Progenitor cell of endocrine pancreas (in vitro differentiated cells): ENCODE measurements at regions not wholly inside any gene's neighbourhood (a gene's known extent, or its start where the extent isn't known, plus 50 kb on each side); places are given as distances from the start of the nearest gene placed in this dataset.
A peak's percentile ranks its signal among the peaks of the same experiment; 100 is the strongest.
"Not testable (repeated sequence)": the region's sequence is repeated elsewhere in the genome, so short reads cannot be mapped to it uniquely, and the experiment has no call there.

ENCODE experiments used
- DNase-seq: peaks from one replicate; pipeline ENCODE4 v3.0.0; 2021; ENCODE audit warnings: low spot score; ENCODE audit not compliant: unreplicated experiment
- H3K27ac Mint-ChIP-seq: 2 replicates; pipeline ENCODE4 v1.8.0; 2021; ENCODE audit warnings: mild to moderate bottlenecking, moderate library complexity, mixed read lengths
- H3K27me3 Mint-ChIP-seq: 2 replicates; pipeline ENCODE4 v1.8.0; 2021; ENCODE audit warnings: mixed read lengths
- H3K36me3 Mint-ChIP-seq: 2 replicates; pipeline ENCODE4 v1.8.0; 2022; ENCODE audit warnings: mixed read lengths; ENCODE audit not compliant: insufficient read depth
- H3K4me1 Mint-ChIP-seq: 2 replicates; pipeline ENCODE4 v1.8.0; 2021; ENCODE audit warnings: low read depth, mixed read lengths
- H3K4me3 Mint-ChIP-seq: 2 replicates; pipeline ENCODE4 v1.8.0; 2021; ENCODE audit warnings: low read depth, mild to moderate bottlenecking, moderate library complexity, mixed read lengths
- H3K9me3 Mint-ChIP-seq: 2 replicates; pipeline ENCODE4 v1.8.0; 2021; ENCODE audit warnings: low read depth, mixed read lengths
- TF ChIP-seq, protein P1 (sequence below): fragments of 200-600 bp; sonication (generic); IDR thresholded peaks from one replicate; pipeline ENCODE4 v1.5.0; 2021; ENCODE audit warnings: antibody characterized with exemption, mild to moderate bottlenecking; ENCODE audit not compliant: unreplicated experiment

- Mint-ChIP-seq H3K27me3 (no peaks in the 10 kb centered on the region), H3K4me1 (no peaks in the 10 kb centered on the region), H3K36me3 (no peaks in the 10 kb centered on the region), H3K4me3 (no peak overlapping the region), H3K9me3 (no peaks in the 10 kb centered on the region), H3K27ac (no peak overlapping the region)
- TF ChIP-seq, protein P1, sequence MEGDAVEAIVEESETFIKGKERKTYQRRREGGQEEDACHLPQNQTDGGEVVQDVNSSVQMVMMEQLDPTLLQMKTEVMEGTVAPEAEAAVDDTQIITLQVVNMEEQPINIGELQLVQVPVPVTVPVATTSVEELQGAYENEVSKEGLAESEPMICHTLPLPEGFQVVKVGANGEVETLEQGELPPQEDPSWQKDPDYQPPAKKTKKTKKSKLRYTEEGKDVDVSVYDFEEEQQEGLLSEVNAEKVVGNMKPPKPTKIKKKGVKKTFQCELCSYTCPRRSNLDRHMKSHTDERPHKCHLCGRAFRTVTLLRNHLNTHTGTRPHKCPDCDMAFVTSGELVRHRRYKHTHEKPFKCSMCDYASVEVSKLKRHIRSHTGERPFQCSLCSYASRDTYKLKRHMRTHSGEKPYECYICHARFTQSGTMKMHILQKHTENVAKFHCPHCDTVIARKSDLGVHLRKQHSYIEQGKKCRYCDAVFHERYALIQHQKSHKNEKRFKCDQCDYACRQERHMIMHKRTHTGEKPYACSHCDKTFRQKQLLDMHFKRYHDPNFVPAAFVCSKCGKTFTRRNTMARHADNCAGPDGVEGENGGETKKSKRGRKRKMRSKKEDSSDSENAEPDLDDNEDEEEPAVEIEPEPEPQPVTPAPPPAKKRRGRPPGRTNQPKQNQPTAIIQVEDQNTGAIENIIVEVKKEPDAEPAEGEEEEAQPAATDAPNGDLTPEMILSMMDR: peak; percentile 43
- DNase-seq: no peak
Measured at GRCh38 chrX:8042304-8042703, 115.1 kb upstream of the PNPLA4 start.

GRCh38 chrX:8039711-8040110 lies 112.5 kb upstream of the PNPLA4 start:
- H3K36me3 Mint-ChIP-seq, H3K9me3 Mint-ChIP-seq, H3K4me1 Mint-ChIP-seq: not testable (repeated sequence)

DNA sequence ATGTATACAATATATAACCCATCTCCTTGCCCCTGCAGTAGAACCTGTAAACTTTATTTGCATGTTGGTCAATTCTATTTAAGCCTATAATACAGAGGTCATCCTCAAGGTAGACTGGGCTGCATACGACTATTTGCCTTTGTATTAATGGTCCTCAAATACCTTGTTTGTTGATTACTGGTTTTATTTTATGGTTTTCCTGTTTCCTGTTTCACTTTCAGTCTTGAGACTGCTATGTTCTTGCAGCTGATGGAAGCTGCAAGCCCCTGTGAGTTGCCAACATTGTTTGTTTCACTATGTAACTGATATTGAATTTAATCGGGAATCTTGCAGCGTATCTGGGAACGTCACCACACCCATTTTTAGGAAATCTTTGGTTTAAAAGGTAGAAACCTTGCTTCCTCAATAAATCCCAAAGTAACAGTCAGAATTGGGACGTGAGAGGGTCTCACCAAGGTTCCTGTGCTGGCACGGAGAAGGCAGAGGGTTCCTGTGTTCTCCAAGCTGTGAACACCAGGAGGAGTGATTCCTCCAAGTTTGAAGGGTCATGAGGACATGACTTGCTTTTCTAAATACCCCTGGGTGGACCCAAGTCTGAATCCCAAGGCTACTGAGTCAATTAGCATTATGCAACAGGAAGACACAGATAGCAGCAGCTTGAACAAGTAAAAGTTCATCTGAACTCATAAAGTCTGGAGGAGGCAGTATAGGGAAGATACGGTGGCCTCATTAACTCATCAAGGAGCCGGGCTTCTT lies 110.6 kb upstream of the PNPLA4 start:
- Mint-ChIP-seq H3K9me3 (no peaks in the 10 kb centered on the region), H3K4me1 (no peaks in the 10 kb centered on the region), H3K27ac (no peak overlapping the region), H3K27me3 (no peaks in the 10 kb centered on the region), H3K36me3 (no peaks in the 10 kb centered on the region), H3K4me3 (no peak overlapping the region)
- no peak for DNase-seq
- TF ChIP-seq, protein P1: no peak

More at GRCh38 chrX:8039711-8040110, 112.5 kb upstream of the PNPLA4 start:
- H3K4me3 Mint-ChIP-seq, H3K27me3 Mint-ChIP-seq, H3K27ac Mint-ChIP-seq, DNase-seq: not testable (repeated sequence)

GRCh38 chrX:8036914-8037313 lies 109.7 kb upstream of the PNPLA4 start:
- Mint-ChIP-seq H3K4me3 (no peak overlapping the region), H3K9me3 (no peaks in the 10 kb centered on the region), H3K27me3 (no peaks in the 10 kb centered on the region), H3K4me1 (no peaks in the 10 kb centered on the region), H3K27ac (no peak overlapping the region), H3K36me3 (no peaks in the 10 kb centered on the region)
- DNase-seq: no peak
- TF ChIP-seq, protein P1: no peak

- no peaks in the 10 kb centered on the region for H3K36me3 Mint-ChIP-seq
- DNase-seq: no peak
- H3K27ac Mint-ChIP-seq: no peak overlapping the region
- no peaks in the 10 kb centered on the region for H3K4me1 Mint-ChIP-seq
- no peaks in the 10 kb centered on the region for H3K27me3 Mint-ChIP-seq
- no peaks in the 10 kb centered on the region for H3K9me3 Mint-ChIP-seq
- TF ChIP-seq, protein P1: no peak
- H3K4me3 Mint-ChIP-seq: no peak overlapping the region
Measured at GRCh38 chrX:8034058-8034457, 106.8 kb upstream of the PNPLA4 start.

DNA sequence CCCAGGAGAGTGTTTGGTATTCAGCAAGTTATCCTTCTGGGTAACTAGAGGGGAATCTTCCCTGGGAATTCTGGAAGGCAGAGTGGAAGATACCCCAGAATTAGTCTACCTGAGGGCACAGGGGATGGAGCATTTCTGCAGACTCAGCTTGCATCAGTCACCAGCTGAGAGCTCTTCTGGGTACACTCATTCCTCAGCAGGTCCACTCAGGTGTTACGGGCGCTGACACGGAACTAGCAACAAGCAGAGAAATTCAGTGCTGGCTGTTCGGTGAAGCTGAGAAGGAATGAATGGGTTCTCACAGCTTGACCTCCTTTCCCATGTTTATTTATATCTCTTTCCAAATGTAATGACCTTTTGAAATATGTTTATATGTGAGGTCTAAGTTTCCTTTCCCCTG lies 106.0 kb upstream of the PNPLA4 start:
- no peak for DNase-seq
- no peak overlapping the region for H3K4me3 Mint-ChIP-seq
- no peaks in the 10 kb centered on the region for H3K9me3 Mint-ChIP-seq
- no peaks in the 10 kb centered on the region for H3K36me3 Mint-ChIP-seq
- H3K4me1 Mint-ChIP-seq: no peaks in the 10 kb centered on the region
- H3K27me3 Mint-ChIP-seq: no peaks in the 10 kb centered on the region
- H3K27ac Mint-ChIP-seq: no peak overlapping the region
- TF ChIP-seq, protein P1: no peak
